Ammon's horn (tissue), 1 donor: ENCODE measurements at regions not wholly inside any gene's neighbourhood (a gene's known extent, or its start where the extent isn't known, plus 50 kb on each side); places are given as distances from the start of the nearest gene placed in this dataset.

Source experiments
- DNase-seq: peaks from one replicate; pipeline ENCODE4 v3.0.0-alpha.2; 2016; ENCODE audit warnings: low spot score

DNA sequence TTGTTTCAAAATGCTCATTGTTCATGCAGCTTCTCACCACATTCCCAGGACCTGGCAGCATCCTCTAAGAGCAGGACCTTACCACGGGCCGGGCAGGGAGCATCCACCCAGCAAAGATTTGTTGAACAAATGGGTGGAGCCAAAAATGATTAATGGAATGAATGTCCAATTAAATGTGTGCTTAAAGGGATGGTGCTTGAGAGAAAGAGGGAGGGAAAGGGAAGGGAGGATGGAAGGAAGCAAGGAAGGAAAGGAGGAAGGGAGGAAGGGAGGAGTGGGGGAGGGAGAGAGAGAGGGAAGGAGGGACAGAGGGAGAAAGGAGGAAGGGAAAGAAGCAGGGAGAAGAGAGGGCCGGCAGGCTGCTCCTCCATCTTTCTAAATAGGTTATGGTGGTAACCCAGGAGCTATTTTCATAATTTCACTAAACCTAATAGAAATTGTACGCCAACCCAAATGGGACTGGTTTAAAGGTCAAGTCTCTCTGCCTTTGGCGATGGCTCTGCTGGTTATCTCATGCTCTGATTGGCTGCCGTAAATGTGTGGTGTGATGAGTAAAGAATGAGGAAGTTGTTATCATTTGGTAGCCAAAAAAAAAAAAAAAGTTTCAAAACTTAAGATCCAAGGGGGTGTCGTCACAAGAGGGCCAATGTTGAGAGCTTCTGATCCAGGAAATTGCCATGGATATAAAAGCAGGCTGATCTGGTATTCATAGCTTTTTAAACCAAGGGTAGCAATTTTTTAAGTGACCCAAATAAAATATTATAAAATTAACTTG lies 126.7 kb upstream of the FOXF1 start:
- DNase-seq = no peak

GRCh38 chr16:86384263-86384649 lies 126.1 kb upstream of the FOXF1 start:
- no peak for DNase-seq

DNA sequence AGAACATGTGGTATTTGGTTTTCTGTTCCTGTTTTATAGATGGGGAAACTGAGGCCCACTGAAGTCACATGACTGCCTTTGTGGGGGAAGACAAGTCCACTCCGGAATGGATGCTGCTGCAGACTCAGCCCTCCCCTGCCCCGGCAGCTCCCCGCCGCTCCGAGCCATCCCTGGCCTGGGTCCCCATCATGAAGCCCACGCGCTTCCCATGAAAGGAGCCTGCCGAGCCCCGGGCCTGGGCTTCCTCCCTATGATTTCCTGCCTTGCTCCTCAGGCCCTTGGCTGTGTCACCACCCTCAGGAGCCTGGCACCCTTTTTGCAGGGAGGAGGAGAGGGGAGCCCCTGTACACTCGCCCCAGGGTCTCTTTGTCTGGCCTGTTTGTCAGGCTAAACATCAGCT lies 125.3 kb upstream of the FOXF1 start:
- DNase-seq = no peak

DNA sequence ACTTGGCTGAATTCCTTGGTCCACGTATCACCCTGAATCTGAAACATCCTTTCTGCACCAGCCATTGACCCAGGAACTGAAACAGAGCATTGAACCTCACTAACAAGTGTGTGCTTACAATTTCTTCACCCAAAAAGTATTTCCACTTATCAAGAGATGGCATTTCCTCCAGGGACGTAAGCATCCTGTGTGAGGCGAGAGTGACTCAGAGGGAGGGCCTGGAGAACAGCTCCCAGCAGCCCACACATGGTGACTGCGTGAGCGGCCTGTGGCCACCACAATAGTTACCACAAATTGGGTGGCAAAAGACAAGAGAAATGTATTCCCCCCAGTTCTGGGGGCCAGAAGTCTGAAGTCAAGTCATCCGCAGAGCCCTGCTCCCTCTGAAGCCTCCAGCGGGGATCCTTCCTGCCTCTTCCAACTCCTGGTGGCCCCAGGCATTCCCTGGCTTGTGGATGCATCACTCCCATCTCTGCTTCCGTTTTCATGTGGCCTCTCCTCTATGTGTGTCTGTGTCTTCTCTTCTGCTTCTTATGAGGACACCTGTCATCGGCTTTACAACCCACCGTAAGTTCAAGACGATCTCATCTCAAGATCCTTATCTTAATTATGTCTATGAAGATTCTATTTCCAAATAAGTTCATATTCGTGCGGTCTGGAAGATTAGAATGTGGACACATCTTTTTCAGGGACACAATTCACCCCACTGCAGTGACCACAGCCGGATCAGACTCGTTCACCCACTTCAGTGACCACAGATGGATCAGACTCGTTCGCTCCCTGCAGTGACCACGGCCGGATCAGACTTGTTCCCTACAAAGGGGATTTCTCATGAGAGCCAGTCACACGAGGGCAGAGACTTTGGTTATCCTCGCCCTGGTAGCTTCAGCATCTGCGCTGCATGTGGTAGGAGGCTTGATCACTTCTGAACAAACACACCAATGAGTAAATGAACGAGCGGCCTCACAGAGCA lies 122.6 kb upstream of the FOXF1 start:
- DNase-seq = no peak

DNA sequence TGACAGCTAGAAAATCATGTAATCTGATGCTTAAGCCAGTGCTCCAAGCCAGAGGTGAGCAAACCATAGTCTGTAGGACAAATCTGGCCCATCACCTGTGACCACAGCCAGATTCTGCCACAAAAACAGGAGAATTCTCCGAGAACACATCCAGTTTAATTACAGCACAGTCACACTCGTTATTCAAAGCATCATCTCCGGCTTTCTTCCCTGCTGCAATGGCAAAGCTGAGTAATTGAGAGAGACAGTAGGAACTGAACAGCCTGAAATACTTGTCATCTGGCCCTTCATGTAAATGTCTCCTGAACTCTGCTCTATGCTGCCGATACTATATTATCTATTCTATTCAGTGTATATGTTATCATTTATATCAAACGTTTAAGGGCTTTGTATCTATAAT lies 121.4 kb upstream of the FOXF1 start:
- DNase-seq = no peak

- DNase-seq = no peak
These were observed 120.6 kb upstream of the FOXF1 start for GRCh38 chr16:86389566-86390328.

- DNase-seq = no peak
These were observed 120.0 kb upstream of the FOXF1 start for GRCh38 chr16:86390335-86390734.

- no peak for DNase-seq
These were observed 118.8 kb upstream of the FOXF1 start for GRCh38 chr16:86391486-86391885.

DNA sequence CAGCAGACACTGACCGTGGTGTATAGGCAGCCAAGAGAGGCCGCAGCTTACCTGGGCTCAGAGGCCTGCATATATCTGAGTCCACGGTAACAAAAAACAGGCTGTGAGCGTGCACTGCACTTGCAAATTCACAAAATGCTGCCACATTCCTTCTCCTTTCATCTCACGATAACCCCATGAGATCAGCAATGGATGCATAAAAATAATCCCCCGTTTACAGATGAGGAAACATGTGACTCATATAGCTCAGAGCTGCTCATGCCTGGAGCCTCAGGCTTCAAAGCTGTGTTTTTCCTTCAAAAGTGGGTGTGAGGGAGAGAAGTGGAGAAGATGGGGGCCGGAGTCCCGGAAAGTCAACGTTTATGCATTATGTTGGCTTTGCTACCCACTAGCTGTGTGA lies 118.3 kb upstream of the FOXF1 start:
- DNase-seq = no peak

DNA sequence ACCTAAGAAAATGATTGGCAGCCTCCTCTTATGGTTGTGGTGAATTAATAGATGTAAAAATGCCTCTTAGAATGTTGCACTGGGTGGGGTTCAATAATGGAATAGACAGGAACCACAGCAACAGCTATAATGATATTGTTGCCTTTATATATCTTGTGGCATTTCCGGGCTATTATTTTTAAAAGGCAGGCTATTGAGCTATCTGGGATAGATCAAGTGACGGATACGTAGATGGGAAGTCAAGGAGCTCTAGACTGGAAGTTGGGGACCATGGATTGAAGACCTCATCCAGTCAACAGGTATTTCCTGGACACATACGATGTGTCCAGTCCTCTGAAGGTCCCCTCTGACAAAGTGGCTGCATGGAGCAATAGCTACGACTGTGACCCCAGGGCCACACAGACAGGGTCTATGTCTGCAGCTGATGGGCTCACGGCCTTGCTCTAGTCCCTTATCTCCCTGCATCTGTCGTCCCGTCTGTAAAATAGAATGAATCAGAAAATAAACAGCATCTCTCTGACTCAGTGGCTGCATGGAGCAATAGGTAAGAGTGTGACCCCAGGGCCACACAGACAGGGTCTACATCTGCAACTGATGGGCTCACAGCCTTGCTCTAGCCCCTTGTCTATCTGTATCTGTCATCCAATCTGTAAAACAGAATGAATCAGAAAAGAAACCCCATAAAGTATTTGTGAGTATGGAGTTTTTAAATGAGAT lies 117.7 kb upstream of the FOXF1 start:
- no peak for DNase-seq

DNA sequence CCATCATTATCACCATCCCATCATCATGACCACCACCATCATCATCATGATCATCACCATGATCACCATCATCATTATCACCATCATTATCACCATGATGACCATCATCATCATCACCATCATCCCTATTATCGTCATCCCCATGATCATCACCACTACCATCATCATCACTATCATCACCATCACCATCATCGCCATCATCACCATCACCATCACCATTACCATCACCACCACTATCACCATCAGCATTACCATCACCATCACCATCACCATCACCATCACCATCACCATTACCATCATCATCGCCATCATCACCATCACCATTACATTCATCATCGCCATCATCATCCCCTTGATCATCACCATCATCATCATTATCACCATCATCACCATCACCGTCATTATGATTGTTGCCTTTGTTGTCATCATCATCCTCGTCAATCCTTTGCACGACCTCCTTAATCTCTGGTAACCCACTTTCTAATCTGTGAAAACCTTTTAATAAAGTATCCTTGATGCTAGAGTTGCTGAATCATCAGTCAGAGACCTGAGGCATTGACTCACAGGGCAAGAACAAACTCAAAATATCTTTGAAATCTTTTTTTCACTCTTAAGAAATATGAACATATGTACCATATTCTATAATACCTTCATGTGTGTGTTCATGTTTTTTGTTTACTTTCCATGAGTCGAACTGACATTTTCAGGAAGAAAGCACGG lies 116.3 kb upstream of the FOXF1 start:
- no peak for DNase-seq

DNA sequence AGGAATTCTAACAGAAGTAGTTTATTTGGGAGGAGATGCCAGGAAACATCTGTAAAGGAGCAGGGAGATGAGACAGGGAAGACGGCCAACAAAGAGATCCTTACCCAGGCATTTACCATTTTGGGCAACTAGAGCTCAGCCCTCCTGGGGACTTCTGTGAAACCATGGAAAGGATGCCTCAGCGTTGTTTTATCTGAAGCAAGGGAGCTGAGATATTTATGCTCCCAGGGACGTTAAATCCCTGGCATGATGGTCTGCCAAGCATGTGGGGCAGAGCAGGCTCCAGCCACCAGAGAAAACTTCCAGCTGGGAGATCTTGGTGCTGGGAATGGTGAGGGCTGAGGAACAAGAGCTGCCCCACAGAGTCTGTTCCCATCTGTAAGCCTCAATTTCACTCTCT lies 114.8 kb upstream of the FOXF1 start:
- no peak for DNase-seq

- DNase-seq = no peak
These were observed 113.9 kb upstream of the FOXF1 start for GRCh38 chr16:86396422-86396821.

GRCh38 chr16:86396901-86397311 lies 113.4 kb upstream of the FOXF1 start:
- DNase-seq = no peak

GRCh38 chr16:86398201-86398600 lies 112.1 kb upstream of the FOXF1 start:
- DNase-seq = no peak

GRCh38 chr16:86398622-86399021 lies 111.7 kb upstream of the FOXF1 start:
- DNase-seq = peak; percentile 22

- DNase-seq = no peak
These were observed 109.2 kb upstream of the FOXF1 start for GRCh38 chr16:86401126-86401525.

DNA sequence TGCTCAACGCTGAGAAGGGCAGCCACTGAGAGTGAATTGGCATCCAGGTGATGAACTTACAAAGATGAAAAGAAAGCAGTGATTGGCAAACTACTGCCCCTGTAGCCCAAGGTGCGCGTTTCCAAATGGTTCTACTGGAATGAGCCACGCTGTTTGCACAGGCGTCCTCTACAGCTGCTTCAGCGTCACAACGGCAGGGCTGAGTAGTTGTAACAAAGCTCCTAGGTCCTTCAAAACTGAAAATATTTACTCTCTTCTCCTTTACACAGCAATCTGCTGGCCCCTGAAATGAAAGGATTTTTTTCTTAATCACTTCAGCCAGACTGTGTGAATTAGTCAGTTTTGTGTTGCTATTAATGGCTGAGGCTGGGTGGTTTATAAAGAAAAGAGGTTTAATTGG lies 107.2 kb upstream of the FOXF1 start:
- DNase-seq = no peak

- no peak for DNase-seq
These were observed 106.7 kb upstream of the FOXF1 start for GRCh38 chr16:86403541-86404163.

DNA sequence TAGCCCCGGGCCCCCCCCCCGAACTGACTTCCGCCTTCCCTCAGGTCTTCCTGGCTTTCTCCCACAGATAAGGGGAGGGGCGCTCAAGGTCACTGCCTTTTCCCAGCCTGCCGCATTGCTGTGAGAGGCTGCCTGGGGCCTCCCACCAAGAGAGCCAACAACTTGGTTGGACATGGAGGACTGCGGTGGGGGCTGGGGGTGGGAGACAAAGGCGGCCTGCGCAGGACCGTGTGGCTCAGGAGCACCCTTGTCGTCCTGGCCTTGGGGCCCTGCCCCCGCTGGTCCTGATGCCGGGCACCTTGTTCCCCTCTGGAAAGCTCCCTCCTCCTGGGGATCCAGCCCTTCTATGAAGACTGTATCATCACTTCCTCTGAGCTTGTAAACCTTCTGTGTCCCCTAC lies 105.6 kb upstream of the FOXF1 start:
- DNase-seq = no peak

DNA sequence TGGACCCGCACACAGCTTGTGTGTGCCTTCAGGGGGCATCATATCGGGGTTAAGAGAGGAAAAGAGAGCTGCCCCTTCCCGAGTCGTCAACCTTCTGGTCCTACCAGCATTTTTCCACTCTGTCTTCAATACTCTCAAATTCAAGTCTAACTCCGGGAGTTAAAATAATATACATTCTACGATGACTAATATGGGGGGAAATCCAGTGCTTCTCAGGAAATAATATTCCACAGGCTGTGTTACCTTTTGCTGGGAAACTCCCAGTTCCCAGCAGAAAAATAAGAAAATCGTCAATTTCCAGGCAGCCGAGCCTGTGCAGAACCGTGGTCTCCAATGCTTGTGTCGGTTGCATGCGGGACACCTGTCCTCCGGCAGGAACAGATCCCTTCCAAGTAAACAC lies 105.0 kb upstream of the FOXF1 start:
- no peak for DNase-seq
